ENCODE measurements at regions not wholly inside any gene's neighbourhood (a gene's known extent, or its start where the extent isn't known, plus 50 kb on each side); places are given as distances from the start of the nearest gene placed in this dataset.

- TF ChIP-seq, protein P1, sequence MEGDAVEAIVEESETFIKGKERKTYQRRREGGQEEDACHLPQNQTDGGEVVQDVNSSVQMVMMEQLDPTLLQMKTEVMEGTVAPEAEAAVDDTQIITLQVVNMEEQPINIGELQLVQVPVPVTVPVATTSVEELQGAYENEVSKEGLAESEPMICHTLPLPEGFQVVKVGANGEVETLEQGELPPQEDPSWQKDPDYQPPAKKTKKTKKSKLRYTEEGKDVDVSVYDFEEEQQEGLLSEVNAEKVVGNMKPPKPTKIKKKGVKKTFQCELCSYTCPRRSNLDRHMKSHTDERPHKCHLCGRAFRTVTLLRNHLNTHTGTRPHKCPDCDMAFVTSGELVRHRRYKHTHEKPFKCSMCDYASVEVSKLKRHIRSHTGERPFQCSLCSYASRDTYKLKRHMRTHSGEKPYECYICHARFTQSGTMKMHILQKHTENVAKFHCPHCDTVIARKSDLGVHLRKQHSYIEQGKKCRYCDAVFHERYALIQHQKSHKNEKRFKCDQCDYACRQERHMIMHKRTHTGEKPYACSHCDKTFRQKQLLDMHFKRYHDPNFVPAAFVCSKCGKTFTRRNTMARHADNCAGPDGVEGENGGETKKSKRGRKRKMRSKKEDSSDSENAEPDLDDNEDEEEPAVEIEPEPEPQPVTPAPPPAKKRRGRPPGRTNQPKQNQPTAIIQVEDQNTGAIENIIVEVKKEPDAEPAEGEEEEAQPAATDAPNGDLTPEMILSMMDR (IDR thresholded peaks at IDR 0.05; ENCODE audit: low read length) = no peak
- TF ChIP-seq EZH2phosphoT487 (IDR thresholded peaks at IDR 0.05; ENCODE audit: low read length) (no peak), EZH2 (optimal IDR thresholded peaks at IDR 0.05; ENCODE audit: low read depth, low read length) (no peak)
Observed at GRCh38 chrX:122770581-122770980, 413.5 kb upstream of the GRIA3 start.
